HG03520 (cell line): ENCODE measurements at regions not wholly inside any gene's neighbourhood (a gene's known extent, or its start where the extent isn't known, plus 50 kb on each side); places are given as distances from the start of the nearest gene placed in this dataset.

Experiments
- ATAC-seq: cut with Tn5 transposase; IDR thresholded peaks from one replicate; pipeline ENCODE4 v1.9.1; 2021; ENCODE audit warnings: mild to moderate bottlenecking, moderate library complexity; ENCODE audit not compliant: unreplicated experiment

DNA sequence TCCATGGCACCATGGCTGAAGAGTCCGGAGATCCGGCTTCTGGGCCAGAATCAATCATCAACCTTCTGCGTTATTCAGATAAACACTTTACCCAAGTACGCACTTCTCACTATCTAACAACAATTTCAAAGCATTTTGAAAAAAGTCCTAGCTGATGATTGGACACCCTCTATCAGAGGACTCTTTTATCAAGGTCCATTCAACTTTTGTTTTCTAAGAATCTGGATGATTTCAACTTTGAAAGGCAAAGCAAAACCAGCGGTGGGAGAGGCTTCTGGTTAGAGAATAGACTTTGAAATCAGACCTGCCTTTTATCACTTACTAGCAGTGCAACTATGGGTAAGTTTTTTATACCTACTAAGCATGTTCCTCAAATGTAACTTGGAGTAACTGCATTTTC, 293.6 kb upstream of the TNP1 start:
- no peak for ATAC-seq

GRCh38 chr2:217152831-217153230, 293.0 kb upstream of the TNP1 start:
- no peak for ATAC-seq

DNA sequence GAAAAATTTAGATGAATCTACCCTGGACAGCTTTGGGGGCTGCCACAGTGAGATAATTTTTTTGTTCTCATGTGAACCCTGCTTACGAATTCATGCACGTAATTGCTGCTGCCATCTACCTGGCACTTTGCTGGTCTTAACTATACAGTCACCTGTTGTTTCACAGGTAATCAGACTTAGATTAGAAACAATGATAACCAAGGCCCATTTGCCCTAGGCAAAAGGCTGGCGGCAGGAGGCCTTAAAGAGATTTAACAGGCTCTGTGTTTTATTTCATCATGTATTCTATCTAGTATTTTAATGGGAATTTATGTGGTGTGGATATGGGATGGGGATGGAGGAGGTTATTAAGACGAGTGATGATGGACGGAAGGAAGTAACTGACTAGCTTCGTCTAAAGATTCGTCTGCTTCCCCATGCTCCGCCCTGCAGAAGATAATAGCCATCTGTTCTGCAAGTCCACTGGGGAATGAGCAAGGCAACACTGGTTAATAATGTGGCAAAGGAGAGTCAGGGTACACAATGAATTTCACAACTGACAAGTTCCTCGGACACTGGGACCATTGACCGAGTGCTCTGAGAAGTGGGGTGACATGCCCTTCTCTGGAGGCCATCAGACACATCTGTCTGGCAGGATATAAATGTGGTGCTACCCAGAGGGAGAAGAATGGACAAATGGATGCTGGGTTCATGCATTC, 291.8 kb upstream of the TNP1 start:
- ATAC-seq, result no peak

GRCh38 chr2:217150236-217150635, 290.4 kb upstream of the TNP1 start:
- no peak for ATAC-seq

DNA sequence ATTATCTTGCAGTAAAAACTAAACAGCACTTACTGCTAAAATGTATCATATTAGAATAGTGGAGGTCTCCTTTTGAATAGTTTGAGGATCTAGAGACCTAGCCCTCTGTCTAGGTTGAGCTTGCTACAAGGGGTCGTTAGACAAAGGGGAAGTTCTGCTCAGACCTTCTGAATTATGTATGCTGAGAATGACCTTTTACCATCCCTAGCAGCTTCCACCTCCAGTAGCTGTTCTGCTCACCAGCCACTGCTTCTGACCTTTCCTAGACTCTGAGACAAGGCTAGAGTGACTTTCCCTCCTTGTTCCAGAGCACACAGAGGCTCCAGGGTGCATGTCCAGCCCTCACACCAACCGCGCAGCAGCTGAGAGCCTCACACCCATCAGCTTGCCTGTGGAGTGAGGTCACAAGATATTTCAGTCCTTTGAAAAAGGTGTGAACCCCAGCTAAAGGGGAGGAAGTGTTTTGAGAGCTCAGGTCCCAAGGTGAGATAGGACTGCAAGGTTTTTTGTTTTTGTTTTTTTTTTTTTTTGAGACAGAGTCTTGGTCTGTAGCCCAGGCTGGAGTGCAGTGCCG, 289.3 kb upstream of the TNP1 start:
- no peak for ATAC-seq

GRCh38 chr2:217147818-217148217, 288.0 kb upstream of the TNP1 start:
- ATAC-seq, result no peak

GRCh38 chr2:217146956-217147355, 287.1 kb upstream of the TNP1 start:
- no peak for ATAC-seq

DNA sequence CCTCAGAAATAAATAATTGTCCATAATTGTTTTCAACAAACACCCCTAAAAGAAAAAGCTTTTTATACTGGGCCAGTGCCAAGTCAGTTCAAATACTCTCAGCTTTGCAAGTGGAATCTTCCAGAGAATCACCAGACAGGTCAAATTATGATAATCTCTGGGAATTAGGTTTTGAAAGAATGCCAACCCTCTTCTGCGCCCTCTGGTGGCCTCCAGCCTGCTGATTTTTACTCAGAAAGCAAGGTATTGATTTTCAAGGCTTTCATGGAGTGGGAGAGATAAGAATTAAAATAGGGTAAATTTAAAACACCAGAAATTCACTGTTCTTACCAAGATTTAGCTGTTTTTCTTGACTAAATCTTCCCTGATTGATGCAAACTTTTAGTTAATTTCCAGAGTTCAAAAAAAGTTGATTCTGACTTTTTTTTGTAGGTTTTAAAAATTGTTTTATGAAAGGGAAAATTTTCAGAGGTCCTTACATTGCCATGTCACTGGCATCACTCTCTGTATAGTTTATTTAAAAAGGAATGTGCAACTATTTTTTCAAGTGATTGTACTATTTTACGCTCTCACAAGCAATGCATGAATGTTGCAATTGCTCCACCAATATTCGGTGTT, 282.9 kb upstream of the TNP1 start:
- ATAC-seq, result no peak

DNA sequence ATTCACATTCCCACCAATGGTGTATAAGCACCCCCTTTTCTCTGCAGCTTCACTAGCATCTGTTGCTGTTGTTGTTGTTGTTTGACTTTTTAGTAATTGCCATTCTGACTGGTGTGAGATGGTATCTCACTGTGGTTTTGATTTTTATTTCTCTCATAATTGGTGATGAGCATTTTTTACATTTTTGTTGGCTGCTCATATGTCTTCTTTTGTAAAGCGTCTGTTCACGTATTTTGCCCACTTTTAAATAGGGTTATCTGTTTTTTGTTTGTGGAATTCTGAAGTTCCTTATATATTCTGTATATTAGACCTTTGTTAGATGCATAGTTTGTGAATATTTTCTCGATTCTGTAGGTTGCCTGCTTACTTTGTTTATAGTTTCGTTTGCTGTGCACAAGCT, 278.4 kb upstream of the TNP1 start:
- ATAC-seq, result no peak

- ATAC-seq, result no peak
Measured at GRCh38 chr2:217127744-217128143, 267.9 kb upstream of the TNP1 start.

GRCh38 chr2:217125014-217125413, 265.1 kb upstream of the TNP1 start:
- ATAC-seq, result no peak

DNA sequence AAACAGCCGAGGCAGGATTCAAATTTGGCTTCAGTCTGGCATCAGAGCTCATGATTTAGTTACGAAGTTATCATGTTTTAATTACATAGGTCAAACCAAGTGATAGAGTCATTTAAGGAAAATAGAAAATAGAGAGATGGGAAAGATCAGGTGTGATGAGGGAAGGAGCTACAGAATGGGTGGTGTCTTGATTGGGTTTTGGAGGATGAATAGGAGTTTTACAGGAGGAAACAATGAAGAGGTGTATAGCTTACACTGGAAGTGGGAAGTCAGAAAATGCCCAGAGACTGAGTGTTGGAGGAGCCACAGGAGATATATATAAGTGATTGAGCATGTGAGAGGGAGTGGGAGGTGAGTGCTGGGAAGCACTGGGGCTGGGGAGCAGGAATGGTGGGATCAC, 264.2 kb upstream of the TNP1 start:
- no peak for ATAC-seq

DNA sequence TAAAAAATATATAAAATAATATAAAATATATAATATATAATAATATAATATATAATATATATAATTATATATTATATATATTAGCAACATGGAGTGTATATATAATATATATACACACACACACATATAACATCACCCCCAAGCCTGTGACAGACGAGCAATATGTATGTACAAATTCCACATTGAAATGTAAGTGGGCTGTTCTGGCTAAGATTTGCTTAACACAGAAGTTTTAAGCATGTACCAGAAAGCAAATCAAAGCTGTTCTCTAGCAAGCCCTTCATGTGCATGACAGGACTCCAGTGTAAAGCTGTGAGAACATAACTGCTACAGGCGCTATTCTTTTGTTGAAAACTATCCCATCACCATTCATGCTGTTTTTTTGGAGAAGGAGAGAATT, 261.7 kb upstream of the TNP1 start:
- ATAC-seq, result no peak

- ATAC-seq, result no peak
Measured at GRCh38 chr2:217120429-217120828, 260.6 kb upstream of the TNP1 start.

DNA sequence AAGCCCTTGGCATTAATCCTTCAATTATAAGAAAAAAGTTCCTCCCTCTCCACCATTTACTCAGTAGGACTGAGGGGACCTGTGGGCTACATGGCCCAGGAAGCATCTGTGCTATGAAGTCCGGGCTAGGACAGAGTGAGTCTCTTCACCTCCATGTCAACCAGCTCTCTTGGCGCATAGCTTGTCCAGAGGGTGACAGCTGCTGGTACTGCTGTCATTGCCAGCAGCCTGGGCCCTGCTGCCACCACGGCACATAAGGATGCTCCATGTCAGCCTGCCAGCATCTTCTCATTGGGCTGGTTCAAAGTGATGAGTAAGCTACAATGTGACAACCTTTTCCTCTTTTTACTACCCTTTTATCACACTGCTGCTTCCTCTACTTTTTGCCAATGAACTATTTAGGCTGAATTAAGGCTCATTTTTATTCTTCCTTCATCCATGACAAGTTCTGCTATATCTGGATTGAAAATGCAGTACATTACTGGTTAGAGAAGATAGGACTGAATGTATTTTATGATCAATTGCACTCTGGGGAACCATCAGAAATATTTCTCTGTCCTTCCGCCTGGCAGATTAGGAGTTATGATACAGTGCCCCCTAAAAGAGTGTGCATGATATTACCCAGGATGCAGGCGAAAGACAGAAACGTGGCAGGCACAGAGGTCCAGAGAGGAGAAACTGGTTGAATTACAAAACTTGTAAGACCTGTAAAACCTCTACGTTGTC, 258.9 kb upstream of the TNP1 start:
- ATAC-seq, result no peak

GRCh38 chr2:217117523-217117922, 257.7 kb upstream of the TNP1 start:
- no peak for ATAC-seq

DNA sequence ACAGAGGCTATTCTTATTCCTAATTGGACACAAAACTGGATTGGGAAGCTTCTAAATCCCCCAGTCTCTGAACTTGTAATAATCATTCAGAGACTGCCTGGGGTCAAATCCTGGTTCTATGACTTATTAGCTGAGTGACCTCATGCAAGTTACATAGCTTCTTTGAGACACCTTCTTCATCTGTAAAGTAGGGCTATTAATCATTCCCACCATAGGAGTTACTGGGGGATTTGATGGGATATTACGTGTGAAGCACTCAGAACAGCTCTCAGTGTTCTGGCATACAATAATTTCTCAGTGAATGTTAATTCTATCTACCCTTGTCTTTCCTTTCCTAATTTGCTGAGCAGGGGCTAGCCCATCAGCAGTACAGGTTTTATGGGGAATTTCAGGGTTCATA, 256.7 kb upstream of the TNP1 start:
- ATAC-seq, result no peak

- ATAC-seq, result no peak
Measured at GRCh38 chr2:217114117-217114516, 254.3 kb upstream of the TNP1 start.

DNA sequence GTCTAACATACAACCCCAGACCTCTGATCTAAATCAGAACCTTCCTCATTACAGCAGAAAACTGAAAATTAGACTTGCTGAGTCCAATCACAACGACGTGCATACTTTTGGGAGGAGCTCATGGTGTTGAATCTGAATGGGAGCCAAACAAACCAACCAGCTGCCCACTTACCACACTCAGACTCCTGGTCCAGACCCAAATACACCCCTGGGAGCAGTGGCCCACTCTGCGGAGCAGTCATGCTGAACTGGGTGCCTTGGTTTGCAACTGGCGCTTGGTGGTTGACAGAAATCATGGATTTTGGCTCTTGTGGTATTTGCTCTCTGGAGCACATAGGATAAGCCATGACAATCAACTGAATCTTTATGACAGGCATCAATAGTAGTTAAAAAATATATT, 253.6 kb upstream of the TNP1 start:
- no peak for ATAC-seq

- ATAC-seq, result no peak
Measured at GRCh38 chr2:217110550-217110949, 250.7 kb upstream of the TNP1 start.

DNA sequence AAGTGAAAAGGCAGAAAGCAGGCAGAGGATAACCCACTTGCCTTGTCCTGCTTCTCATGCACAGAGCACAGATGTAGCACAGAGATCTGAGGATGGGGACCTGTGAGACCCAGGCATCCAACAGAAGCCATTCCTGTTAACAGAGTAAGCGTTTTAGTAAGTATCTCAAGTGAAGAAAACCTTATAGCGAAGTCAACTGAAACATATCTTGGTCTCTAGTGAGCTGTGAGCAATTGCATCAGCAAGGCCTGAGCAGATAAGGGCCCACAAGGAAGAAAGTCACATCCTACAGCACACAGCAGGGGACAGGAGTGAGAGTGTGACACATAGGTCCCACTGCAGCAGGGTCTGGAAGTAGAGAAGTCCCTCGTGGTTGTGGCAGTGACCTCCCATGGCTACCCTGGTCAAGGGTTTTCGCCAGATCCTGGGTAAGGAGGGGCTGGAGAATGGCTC, 248.7 kb upstream of the TNP1 start:
- no peak for ATAC-seq

GRCh38 chr2:217108086-217108485, 248.2 kb upstream of the TNP1 start:
- ATAC-seq, result no peak
